GF-D8 (cell line): ENCODE measurements at regions not wholly inside any gene's neighbourhood (a gene's known extent, or its start where the extent isn't known, plus 50 kb on each side); places are given as distances from the start of the nearest gene placed in this dataset.

Experiments used
- DNase-seq: peaks from one replicate; lab custom pipeline; 2025; lab: John Stamatoyannopoulos, UW

GRCh38 chr2:215597577-215597976 is 161.7 kb upstream of the FN1 start:
- no peak for DNase-seq

- no peak for DNase-seq
These were observed 158.9 kb upstream of the FN1 start for GRCh38 chr2:215594766-215595165.

- no peak for DNase-seq
These were observed 154.3 kb upstream of the FN1 start for GRCh38 chr2:215590010-215590745.

GRCh38 chr2:215583881-215584280 is 148.0 kb upstream of the FN1 start:
- no peak for DNase-seq

- DNase-seq = no peak
These were observed 143.9 kb upstream of the FN1 start for GRCh38 chr2:215579809-215580208.

GRCh38 chr2:215577356-215577755 is 141.5 kb upstream of the FN1 start:
- no peak for DNase-seq

- DNase-seq = no peak
These were observed 140.7 kb upstream of the FN1 start for GRCh38 chr2:215576572-215576971.

- no peak for DNase-seq
These were observed 137.6 kb upstream of the FN1 start for GRCh38 chr2:215573496-215573895.

GRCh38 chr2:215572341-215572848 is 136.5 kb upstream of the FN1 start:
- no peak for DNase-seq

GRCh38 chr2:215571689-215572088 is 135.8 kb upstream of the FN1 start:
- no peak for DNase-seq

GRCh38 chr2:215567504-215567903 is 131.6 kb upstream of the FN1 start:
- DNase-seq = no peak

GRCh38 chr2:215565897-215566296 is 130.0 kb upstream of the FN1 start:
- DNase-seq = no peak

GRCh38 chr2:215557701-215558100 is 121.8 kb upstream of the FN1 start:
- no peak for DNase-seq

- DNase-seq = no peak
These were observed 121.1 kb upstream of the FN1 start for GRCh38 chr2:215556979-215557378.

- DNase-seq = no peak
These were observed 119.0 kb upstream of the FN1 start for GRCh38 chr2:215554689-215555498.

GRCh38 chr2:215553946-215554345 is 118.1 kb upstream of the FN1 start:
- DNase-seq = no peak

GRCh38 chr2:215552144-215552580 is 116.3 kb upstream of the FN1 start:
- DNase-seq = no peak

- no peak for DNase-seq
These were observed 114.5 kb upstream of the FN1 start for GRCh38 chr2:215550331-215550730.

- no peak for DNase-seq
These were observed 112.8 kb upstream of the FN1 start for GRCh38 chr2:215548714-215549113.

- no peak for DNase-seq
These were observed 106.8 kb upstream of the FN1 start for GRCh38 chr2:215542690-215543089.

GRCh38 chr2:215540658-215541057 is 104.8 kb upstream of the FN1 start:
- no peak for DNase-seq

- no peak for DNase-seq
These were observed 101.7 kb upstream of the FN1 start for GRCh38 chr2:215537611-215538010.

GRCh38 chr2:215536510-215536909 is 100.6 kb upstream of the FN1 start:
- DNase-seq = no peak
